OCI-LY3 (cell line): ENCODE measurements at regions not wholly inside any gene's neighbourhood (a gene's known extent, or its start where the extent isn't known, plus 50 kb on each side); places are given as distances from the start of the nearest gene placed in this dataset.

Experiments
- H2AFZ ChIP-seq: fragments of 200-600, 300-600 bp; shearing (Covaris generic); 2 replicates; pipeline ENCODE4 v1.6.0; 2014; ENCODE audit warnings: antibody characterized with exemption, low read depth, low read length
- H3K27ac ChIP-seq: fragments of 200-600, 300-600 bp; sonication (generic); 2 replicates; pipeline ENCODE4 v1.5.1; 2014; ENCODE audit warnings: mild to moderate bottlenecking, low read length, moderate library complexity, mixed read lengths
- H3K27me3 ChIP-seq: fragments of 200-600, 300-600 bp; sonication (generic); 2 replicates; pipeline ENCODE4 v1.6.1; 2014; ENCODE audit warnings: low read depth, low read length, mixed read lengths
- H3K36me3 ChIP-seq: fragments of 200-600, 300-600 bp; sonication (generic); replicated peaks from 2 replicates; pipeline ENCODE3; 2014; ENCODE audit warnings: low read depth, low read length, mixed read lengths
- H3K4me1 ChIP-seq: fragments of 300-600, 200-600 bp; sonication (generic); 2 replicates; pipeline ENCODE4 v1.6.1; 2014; ENCODE audit warnings: low read length, mixed read lengths
- H3K4me2 ChIP-seq: fragments of 200-600, 300-600 bp; sonication (generic); 2 replicates; pipeline ENCODE4 v1.6.1; 2014; ENCODE audit warnings: low read length, mixed read lengths
- H3K4me3 ChIP-seq: fragments of 300-600, 200-600 bp; sonication (generic); 2 replicates; pipeline ENCODE4 v1.5.1; 2014; ENCODE audit warnings: antibody characterized with exemption, mild to moderate bottlenecking, low read length, moderate library complexity
- H3K79me2 ChIP-seq: fragments of 300-600, 200-600 bp; shearing (Covaris generic); 2 replicates; pipeline ENCODE4 v1.6.1; 2014; ENCODE audit warnings: mild to moderate bottlenecking, low read length, mixed read lengths
- H3K9ac ChIP-seq: fragments of 300-600, 200-600 bp; shearing (Covaris generic); 2 replicates; pipeline ENCODE4 v1.6.0; 2014; ENCODE audit warnings: mild to moderate bottlenecking, low read length, moderate library complexity
- H3K9me3 ChIP-seq: fragments of 200-600, 300-600 bp; shearing (Covaris generic); 2 replicates; pipeline ENCODE4 v1.6.1; 2014; ENCODE audit warnings: low read length, mixed read lengths; ENCODE audit not compliant: insufficient read depth
- H4K20me1 ChIP-seq: fragments of 200-600, 300-600 bp; sonication (generic); 2 replicates; pipeline ENCODE4 v1.6.1; 2016; ENCODE audit warnings: low read length, mixed read lengths; ENCODE audit not compliant: insufficient read depth
- CTCF ChIP-seq: fragments of 200-600, 300-600 bp; sonication (generic); IDR thresholded peaks from 2 replicates; pipeline ENCODE4 v1.5.1; 2014; ENCODE audit warnings: antibody characterized with exemption, low read length, low read depth
- EZH2phosphoT487 ChIP-seq: fragments of 200-600 bp; shearing (Covaris generic); IDR thresholded peaks from 2 replicates; pipeline ENCODE4 v1.6.1; 2018; ENCODE audit warnings: antibody characterized with exemption, mixed run types, low read depth

GRCh38 chr4:26141911-26142638 lies 178.7 kb upstream of the RBPJ start:
- H4K20me1 ChIP-seq, result no peaks in the 10 kb centered on the region
- TF ChIP-seq CTCF (no peak), EZH2phosphoT487 (no peak)
- no peaks in the 10 kb centered on the region for H3K27me3 ChIP-seq
- H3K36me3 ChIP-seq, result peaks cover 2% of the 10 kb centered on the region
- H3K4me2 ChIP-seq, result peak overlapping the region; percentile 70
- 0 out of 2 replicates have a peak, but pooled peaks cover 3% of the 10 kb centered on the region for H3K9me3 ChIP-seq
- no peaks in the 10 kb centered on the region for H3K79me2 ChIP-seq
- H2AFZ ChIP-seq, result no peak overlapping the region
- H3K4me3 ChIP-seq, result peak overlapping the region; percentile 35; the same call in 1 of the 2 replicates
- peaks cover 97% of the 10 kb centered on the region for H3K4me1 ChIP-seq
- H3K9ac ChIP-seq, result peak overlapping the region; percentile 80
- peak overlapping the region; percentile 99 for H3K27ac ChIP-seq

GRCh38 chr4:26144526-26145155 lies 176.2 kb upstream of the RBPJ start:
- H3K4me2 ChIP-seq, result peak overlapping the region; percentile 79
- H3K9ac ChIP-seq, result peak overlapping the region; percentile 85
- TF ChIP-seq EZH2phosphoT487 (no peak), CTCF (no peak)
- peak overlapping the region; percentile 99 for H3K27ac ChIP-seq
- H4K20me1 ChIP-seq, result no peaks in the 10 kb centered on the region
- H3K4me1 ChIP-seq, result peaks cover 85% of the 10 kb centered on the region
- no peaks in the 10 kb centered on the region for H3K27me3 ChIP-seq
- H3K36me3 ChIP-seq, result peaks cover 6% of the 10 kb centered on the region
- 0 out of 2 replicates have a peak, but pooled peaks cover 3% of the 10 kb centered on the region for H3K9me3 ChIP-seq
- H3K79me2 ChIP-seq, result no peaks in the 10 kb centered on the region
- H3K4me3 ChIP-seq, result peak overlapping the region; percentile 52
- no peak overlapping the region for H2AFZ ChIP-seq

- H3K9me3 ChIP-seq, result 0 out of 2 replicates have a peak, but pooled peaks cover 3% of the 10 kb centered on the region
- peaks cover 85% of the 10 kb centered on the region for H3K4me1 ChIP-seq
- H3K79me2 ChIP-seq, result no peaks in the 10 kb centered on the region
- no peaks in the 10 kb centered on the region for H4K20me1 ChIP-seq
- H3K9ac ChIP-seq, result peak overlapping the region; percentile 85
- no peaks in the 10 kb centered on the region for H3K27me3 ChIP-seq
- peak overlapping the region; percentile 99 for H3K27ac ChIP-seq
- H3K4me3 ChIP-seq, result peak overlapping the region; percentile 52
- H2AFZ ChIP-seq, result no peak overlapping the region
- TF ChIP-seq EZH2phosphoT487, result no peak
- TF ChIP-seq CTCF, result no peak
- peaks cover 12% of the 10 kb centered on the region for H3K36me3 ChIP-seq
- H3K4me2 ChIP-seq, result peak overlapping the region; percentile 79
Measured at GRCh38 chr4:26145212-26145611, 175.6 kb upstream of the RBPJ start.

GRCh38 chr4:26148927-26149326 lies 171.9 kb upstream of the RBPJ start:
- no peaks in the 10 kb centered on the region for H3K27me3 ChIP-seq
- no peak overlapping the region for H3K4me3 ChIP-seq
- no peak overlapping the region for H3K4me2 ChIP-seq
- no peak overlapping the region for H3K27ac ChIP-seq
- TF ChIP-seq EZH2phosphoT487, result no peak
- no peak for TF ChIP-seq CTCF
- H3K9ac ChIP-seq, result no peak overlapping the region
- H3K9me3 ChIP-seq, result 0 out of 2 replicates have a peak, but pooled peaks cover 3% of the 10 kb centered on the region
- H3K79me2 ChIP-seq, result no peaks in the 10 kb centered on the region
- H4K20me1 ChIP-seq, result no peaks in the 10 kb centered on the region
- peaks cover 12% of the 10 kb centered on the region for H3K36me3 ChIP-seq
- no peak overlapping the region for H2AFZ ChIP-seq
- H3K4me1 ChIP-seq, result peaks cover 70% of the 10 kb centered on the region
